Body of pancreas (tissue), 4 donors: ENCODE measurements at regions not wholly inside any gene's neighbourhood (a gene's known extent, or its start where the extent isn't known, plus 50 kb on each side); places are given as distances from the start of the nearest gene placed in this dataset.

Experiments
- POLR2A ChIP-seq, 3 donors: fragments of 450-650 bp; IDR thresholded peaks; one replicate each; pipeline ENCODE4 v1.6.1; 2016; ENCODE audit warnings: antibody characterized with exemption in 3 of 3, mild to moderate bottlenecking in 2 of 3
- TF ChIP-seq, protein P1 (sequence below), 7 experiments: fragments of 450-650 bp in 4 of 7; fragments of 200-600 bp in 3 of 7; sonication (generic) in 3 of 7; IDR thresholded peaks; one replicate each; pipeline ENCODE4 v1.5.1; 2016 to 2019; ENCODE audit warnings: antibody characterized with exemption in 7 of 7

DNA sequence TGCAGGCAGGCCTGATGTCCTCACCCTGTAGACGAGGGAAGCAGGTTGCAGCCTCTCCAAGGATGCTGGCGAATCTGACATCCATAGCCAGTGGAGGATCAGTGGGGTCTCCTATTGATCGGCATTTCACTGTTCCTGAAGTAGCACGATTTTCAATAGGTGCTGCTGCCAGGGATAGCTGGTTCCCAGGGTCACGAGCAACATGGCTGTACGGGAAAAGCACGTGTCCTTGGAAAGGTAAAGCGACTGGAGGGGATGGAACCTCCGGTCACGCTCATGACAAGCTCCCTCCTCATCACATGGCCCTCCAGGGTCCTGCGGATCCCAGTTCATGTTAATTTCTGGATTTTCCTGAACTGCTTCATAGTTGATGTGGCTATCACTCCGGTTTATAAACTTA lies 373.7 kb upstream of the SMIM21 start:
- TF ChIP-seq, protein P1, sequence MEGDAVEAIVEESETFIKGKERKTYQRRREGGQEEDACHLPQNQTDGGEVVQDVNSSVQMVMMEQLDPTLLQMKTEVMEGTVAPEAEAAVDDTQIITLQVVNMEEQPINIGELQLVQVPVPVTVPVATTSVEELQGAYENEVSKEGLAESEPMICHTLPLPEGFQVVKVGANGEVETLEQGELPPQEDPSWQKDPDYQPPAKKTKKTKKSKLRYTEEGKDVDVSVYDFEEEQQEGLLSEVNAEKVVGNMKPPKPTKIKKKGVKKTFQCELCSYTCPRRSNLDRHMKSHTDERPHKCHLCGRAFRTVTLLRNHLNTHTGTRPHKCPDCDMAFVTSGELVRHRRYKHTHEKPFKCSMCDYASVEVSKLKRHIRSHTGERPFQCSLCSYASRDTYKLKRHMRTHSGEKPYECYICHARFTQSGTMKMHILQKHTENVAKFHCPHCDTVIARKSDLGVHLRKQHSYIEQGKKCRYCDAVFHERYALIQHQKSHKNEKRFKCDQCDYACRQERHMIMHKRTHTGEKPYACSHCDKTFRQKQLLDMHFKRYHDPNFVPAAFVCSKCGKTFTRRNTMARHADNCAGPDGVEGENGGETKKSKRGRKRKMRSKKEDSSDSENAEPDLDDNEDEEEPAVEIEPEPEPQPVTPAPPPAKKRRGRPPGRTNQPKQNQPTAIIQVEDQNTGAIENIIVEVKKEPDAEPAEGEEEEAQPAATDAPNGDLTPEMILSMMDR (IDR thresholded peaks at IDR 0.05): no peak
- TF ChIP-seq POLR2A (IDR thresholded peaks at IDR 0.05): no peak
